C4-2B (cell line): ENCODE measurements at regions not wholly inside any gene's neighbourhood (a gene's known extent, or its start where the extent isn't known, plus 50 kb on each side); places are given as distances from the start of the nearest gene placed in this dataset.

Experiments used
- H3K27ac ChIP-seq: fragments of 450-650 bp; 2 replicates; pipeline ENCODE4 v1.5.1; 2017
- CTCF ChIP-seq: fragments of 450-650 bp; conservative IDR thresholded peaks from 2 replicates; pipeline ENCODE4 v1.5.1; 2017; ENCODE audit warnings: mild to moderate bottlenecking
- ZFX ChIP-seq: fragments of 450-650 bp; IDR thresholded peaks from 2 replicates; pipeline ENCODE4 v1.6.1; 2017

GRCh38 chr18:72233106-72233505 lies 311.0 kb downstream of the CBLN2 start:
- TF ChIP-seq CTCF (no peak), ZFX (no peak)
- no peak overlapping the region for H3K27ac ChIP-seq

GRCh38 chr18:72232644-72233043 lies 311.5 kb downstream of the CBLN2 start:
- TF ChIP-seq ZFX (no peak), CTCF (no peak)
- H3K27ac ChIP-seq, result no peak overlapping the region

GRCh38 chr18:72225958-72226357 lies 318.2 kb downstream of the CBLN2 start:
- H3K27ac ChIP-seq, result no peak overlapping the region
- TF ChIP-seq CTCF (no peak), ZFX (no peak)

GRCh38 chr18:72223733-72224132 lies 320.4 kb downstream of the CBLN2 start:
- no peak overlapping the region for H3K27ac ChIP-seq
- TF ChIP-seq CTCF, result no peak
- TF ChIP-seq ZFX, result no peak

- TF ChIP-seq CTCF (no peak), ZFX (no peak)
- no peak overlapping the region for H3K27ac ChIP-seq
Measured at GRCh38 chr18:72208920-72209676, 335.0 kb downstream of the CBLN2 start.

- no peak overlapping the region for H3K27ac ChIP-seq
- TF ChIP-seq CTCF (no peak), ZFX (no peak)
Measured at GRCh38 chr18:72207280-72207679, 336.9 kb downstream of the CBLN2 start.

- no peak for TF ChIP-seq ZFX
- no peak for TF ChIP-seq CTCF
- H3K27ac ChIP-seq, result no peak overlapping the region
Measured at GRCh38 chr18:72206814-72207213, 337.3 kb downstream of the CBLN2 start.
